Activated T-cell treated with anti-CD3 and anti-CD28 coated beads for 1 hour (primary cell): ENCODE measurements at regions not wholly inside any gene's neighbourhood (a gene's known extent, or its start where the extent isn't known, plus 50 kb on each side); places are given as distances from the start of the nearest gene placed in this dataset.

ENCODE experiments used
- DNase-seq: peaks from one replicate; pipeline ENCODE4 v3.0.0-alpha.2; 2020; ENCODE audit warnings: low read depth

- no peak for DNase-seq
Measured at GRCh38 chr15:91521996-91522395, 331.5 kb upstream of the SLCO3A1 start.

- DNase-seq, result no peak
Measured at GRCh38 chr15:91522605-91523332, 330.7 kb upstream of the SLCO3A1 start.

GRCh38 chr15:91523596-91523995 is 329.9 kb upstream of the SLCO3A1 start:
- no peak for DNase-seq

- no peak for DNase-seq
Measured at GRCh38 chr15:91524534-91524933, 329.0 kb upstream of the SLCO3A1 start.

- DNase-seq, result no peak
Measured at GRCh38 chr15:91525751-91526150, 327.8 kb upstream of the SLCO3A1 start.

- DNase-seq, result no peak
Measured at GRCh38 chr15:91526424-91526823, 327.1 kb upstream of the SLCO3A1 start.

- DNase-seq, result no peak
Measured at GRCh38 chr15:91528801-91529200, 324.7 kb upstream of the SLCO3A1 start.

GRCh38 chr15:91529534-91529933 is 324.0 kb upstream of the SLCO3A1 start:
- no peak for DNase-seq

GRCh38 chr15:91530279-91530678 is 323.2 kb upstream of the SLCO3A1 start:
- DNase-seq, result no peak

GRCh38 chr15:91530956-91531582 is 322.4 kb upstream of the SLCO3A1 start:
- DNase-seq, result no peak

- DNase-seq, result no peak
Measured at GRCh38 chr15:91534235-91534634, 319.3 kb upstream of the SLCO3A1 start.

- DNase-seq, result no peak
Measured at GRCh38 chr15:91534976-91535375, 318.5 kb upstream of the SLCO3A1 start.

- no peak for DNase-seq
Measured at GRCh38 chr15:91535856-91536500, 317.5 kb upstream of the SLCO3A1 start.

GRCh38 chr15:91537856-91538255 is 315.7 kb upstream of the SLCO3A1 start:
- DNase-seq, result no peak

GRCh38 chr15:91538782-91539181 is 314.7 kb upstream of the SLCO3A1 start:
- DNase-seq, result no peak

- no peak for DNase-seq
Measured at GRCh38 chr15:91541286-91541685, 312.2 kb upstream of the SLCO3A1 start.

GRCh38 chr15:91542226-91542625 is 311.3 kb upstream of the SLCO3A1 start:
- DNase-seq, result no peak

- no peak for DNase-seq
Measured at GRCh38 chr15:91547356-91547755, 306.2 kb upstream of the SLCO3A1 start.

GRCh38 chr15:91548549-91548948 is 305.0 kb upstream of the SLCO3A1 start:
- DNase-seq, result no peak

- no peak for DNase-seq
Measured at GRCh38 chr15:91549581-91549980, 303.9 kb upstream of the SLCO3A1 start.

- DNase-seq, result no peak
Measured at GRCh38 chr15:91552555-91552954, 301.0 kb upstream of the SLCO3A1 start.

GRCh38 chr15:91553196-91553854 is 300.2 kb upstream of the SLCO3A1 start:
- DNase-seq, result no peak

- no peak for DNase-seq
Measured at GRCh38 chr15:91555312-91555711, 298.2 kb upstream of the SLCO3A1 start.
